IMR-90 (cell line): ENCODE measurements at regions not wholly inside any gene's neighbourhood (a gene's known extent, or its start where the extent isn't known, plus 50 kb on each side); places are given as distances from the start of the nearest gene placed in this dataset.

Experiments
- ATAC-seq: fragments of 200-7000 bp; cut with Tn5 transposase; 2 replicates; pipeline ENCODE4 v1.9.1; 2020; ENCODE audit warnings: low read depth, mild to moderate bottlenecking, moderate library complexity
- BruUV-seq: library from RNA; stranded (reverse); fragments of 400-500 nt; replicated peaks from 2 replicates; lab custom pipeline; 2021; lab: Mats Ljungman, UMichigan
- CTCF ChIA-PET: fragments of 300-600 bp; formaldehyde crosslinking; extraction: SDS; loops from one replicate; lab custom pipeline; 2021; ENCODE audit warnings: antibody characterized with exemption; lab: Yijun Ruan, JAX
- POLR2A ChIA-PET: fragments of 300-600 bp; sonication (Branson Sonifier 250); formaldehyde crosslinking; loops from one replicate; lab custom pipeline; 2022; ENCODE audit warnings: antibody characterized with exemption; ENCODE audit not compliant: unreplicated experiment; lab: Charles Lee
- DNase-seq: peaks from one replicate; pipeline ENCODE4 v3.0.0; 2013
- H2AFZ ChIP-seq: replicated peaks from 2 replicates; pipeline ENCODE3; 2013; ENCODE audit warnings: low read length, mild to moderate bottlenecking; ENCODE audit not compliant: poor library complexity
- H2AK5ac ChIP-seq: 2 replicates; pipeline ENCODE4 v1.6.1; 2013; ENCODE audit warnings: low read depth, low read length, inconsistent platforms
- H2AK9ac ChIP-seq: replicated peaks from 2 replicates; pipeline ENCODE3; 2013; ENCODE audit warnings: mild to moderate bottlenecking, low read depth, low read length, moderate library complexity; ENCODE audit not compliant: poor library complexity
- H2BK120ac ChIP-seq: 2 replicates; pipeline ENCODE4 v1.6.1; 2013; ENCODE audit warnings: low read depth, low read length, inconsistent platforms
- H2BK15ac ChIP-seq: 3 replicates; pipeline ENCODE4 v1.6.1; 2013; ENCODE audit warnings: low read depth, low read length, inconsistent platforms
- H2BK20ac ChIP-seq: 2 replicates; pipeline ENCODE4 v1.6.1; 2013; ENCODE audit warnings: low read depth, mild to moderate bottlenecking, inconsistent platforms, low read length, moderate library complexity
- H2BK5ac ChIP-seq: 2 replicates; pipeline ENCODE4 v1.6.1; 2013; ENCODE audit warnings: mild to moderate bottlenecking, low read depth, low read length, inconsistent platforms; ENCODE audit not compliant: poor library complexity, severe bottlenecking
- H3K14ac ChIP-seq: replicated peaks from 2 replicates; pipeline ENCODE4 v1.6.1; 2013; ENCODE audit warnings: low read depth, low read length, inconsistent platforms
- H3K18ac ChIP-seq: 2 replicates; pipeline ENCODE4 v1.6.1; 2013; ENCODE audit warnings: low read depth, low read length, control low read depth
- H3K23ac ChIP-seq: 2 replicates; pipeline ENCODE4 v1.6.1; 2013; ENCODE audit warnings: low read depth, low read length, inconsistent platforms
- H3K27ac ChIP-seq: 2 replicates; pipeline ENCODE4 v1.5.1; 2013; ENCODE audit warnings: mild to moderate bottlenecking, control low read depth, low read length; ENCODE audit not compliant: insufficient read depth
- H3K27me3 ChIP-seq: 2 replicates; pipeline ENCODE4 v1.6.1; 2013; ENCODE audit warnings: low read length; ENCODE audit not compliant: control insufficient read depth, insufficient read depth
- H3K36me3 ChIP-seq: 2 replicates; pipeline ENCODE4 v1.6.1; 2013; ENCODE audit warnings: low read length, mixed read lengths; ENCODE audit not compliant: control insufficient read depth, insufficient read depth
- H3K4ac ChIP-seq: 2 replicates; pipeline ENCODE4 v1.6.1; 2013; ENCODE audit warnings: low read depth, low read length, inconsistent platforms
- H3K4me1 ChIP-seq: 2 replicates; pipeline ENCODE4 v1.6.1; 2013; ENCODE audit warnings: low read length, mixed read lengths; ENCODE audit not compliant: control insufficient read depth, insufficient read depth
- H3K4me2 ChIP-seq: 2 replicates; pipeline ENCODE4 v1.6.1; 2013; ENCODE audit warnings: low read depth, mild to moderate bottlenecking, control low read depth, low read length, moderate library complexity
- H3K4me3 ChIP-seq: 2 replicates; pipeline ENCODE4 v1.5.1; 2013; ENCODE audit warnings: low read depth, mild to moderate bottlenecking, control low read depth, low read length, moderate library complexity; ENCODE audit not compliant: insufficient read depth
- H3K56ac ChIP-seq: 2 replicates; pipeline ENCODE4 v1.6.1; 2013; ENCODE audit warnings: low read length, inconsistent platforms; ENCODE audit not compliant: insufficient read depth; ENCODE audit errors: extremely low read depth
- H3K79me1 ChIP-seq, 2 experiments: 2 replicates each; pipeline ENCODE4 v1.6.1; 2013; ENCODE audit warnings: low read length in 2 of 2, inconsistent platforms in 1 of 2, low read depth in 1 of 2
- H3K9ac ChIP-seq: 2 replicates; pipeline ENCODE4 v1.6.1; 2013; ENCODE audit warnings: low read depth, low read length, control low read depth
- H3K9me1 ChIP-seq: 2 replicates; pipeline ENCODE4 v1.6.1; 2013; ENCODE audit warnings: low read length, inconsistent platforms; ENCODE audit not compliant: insufficient read depth
- H3K9me3 ChIP-seq: 2 replicates; pipeline ENCODE4 v1.6.1; 2013; ENCODE audit warnings: low read length; ENCODE audit not compliant: control insufficient read depth, insufficient read depth
- H4K20me1 ChIP-seq: 2 replicates; pipeline ENCODE4 v1.6.1; 2013; ENCODE audit warnings: low read length, inconsistent platforms; ENCODE audit not compliant: insufficient read depth
- H4K5ac ChIP-seq: 2 replicates; pipeline ENCODE4 v1.6.1; 2013; ENCODE audit warnings: mild to moderate bottlenecking, low read depth, low read length, control low read depth
- H4K8ac ChIP-seq, 2 experiments: 2 replicates each; pipeline ENCODE4 v1.6.1; 2013; ENCODE audit warnings: low read depth in 2 of 2, low read length in 2 of 2, control low read depth in 1 of 2, inconsistent platforms in 1 of 2
- H4K91ac ChIP-seq: 2 replicates; pipeline ENCODE4 v1.6.1; 2013; ENCODE audit warnings: low read depth, low read length, inconsistent platforms; ENCODE audit not compliant: insufficient read depth
- CEBPB ChIP-seq: IDR thresholded peaks from 2 replicates; pipeline ENCODE4 v1.6.1; 2012; ENCODE audit warnings: low read depth, low read length, improper control_type of control experiment
- CHD1 ChIP-seq: IDR thresholded peaks from 2 replicates; pipeline ENCODE4 v1.6.1; 2012; ENCODE audit warnings: low read depth, low read length, improper control_type of control experiment
- FOS ChIP-seq: fragments of 150-350 bp; IDR thresholded peaks from 2 replicates; pipeline ENCODE4 v1.6.1; 2016; ENCODE audit warnings: low read depth, low read length
- RCOR1 ChIP-seq: IDR thresholded peaks from 2 replicates; pipeline ENCODE4 v1.6.1; 2012; ENCODE audit warnings: mild to moderate bottlenecking, low read length, improper control_type of control experiment; ENCODE audit not compliant: insufficient replicate concordance
- WGBS, 2 experiments: methylation state at CpG; one replicate each; pipeline versions ENCODE4 v1.1.5 to v1.1.7; 2013; ENCODE audit warnings: missing lambda C conversion rate in 2 of 2; ENCODE audit not compliant: insufficient read length in 1 of 2; ENCODE audit errors: extremely low coverage in 2 of 2; 5-methylcytosine and 5-hydroxymethylcytosine counted together
- dilution Hi-C: fragments of 300-500 bp; cut with HindIII; formaldehyde crosslinking; loops from one replicate; pipeline ENCODE4 v1.14.3; 2018; ENCODE audit warnings: low sequenced_read_pairs; ENCODE audit not compliant: unreplicated experiment
- in situ Hi-C: fragments of 300-500 bp; cut with MboI; formaldehyde crosslinking; loops from 3 replicates; pipeline ENCODE4 v1.14.3; 2019; ENCODE audit warnings: low sequenced_read_pairs, inconsistent platforms, mixed read lengths
- intact Hi-C: fragments of 100-400 bp; cut with micrococcal nuclease; formaldehyde crosslinking; loops from 2 replicates; pipeline ENCODE4 v1.10.0; 2022
- TF ChIP-seq, protein P1 (sequence below): fragments of 150-350 bp; IDR thresholded peaks from 2 replicates; pipeline ENCODE4 v1.6.1; 2017; ENCODE audit warnings: mild to moderate bottlenecking, antibody characterized with exemption, low read length, low read depth

DNA sequence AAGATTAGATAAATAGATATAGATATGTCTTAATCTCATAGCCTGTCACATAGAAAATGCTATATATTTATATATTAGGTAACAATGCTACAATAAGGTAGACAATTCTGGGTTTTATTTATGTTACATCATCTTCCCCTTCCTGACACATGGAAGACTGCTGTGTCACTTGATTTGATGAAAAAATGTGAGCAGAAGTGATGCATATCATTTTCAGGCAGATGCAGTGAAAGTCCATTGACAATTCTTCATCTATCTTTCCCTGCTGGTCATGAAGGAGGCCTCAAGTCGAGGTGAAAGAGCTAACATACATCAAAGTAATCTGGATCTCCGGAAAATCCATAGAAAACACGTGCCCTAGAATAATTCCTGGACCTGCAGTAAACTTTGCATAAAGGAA, 57.8 kb upstream of the CHD1 start:
- Histone ChIP-seq H3K14ac (no peak overlapping the region), H3K9ac (no peak overlapping the region), H2BK15ac (no peak overlapping the region), H2AK9ac (no peak overlapping the region), H3K4ac (no peak overlapping the region), H2BK5ac (no peak overlapping the region), H3K18ac (no peak overlapping the region), H3K9me3 (no peaks in the 10 kb centered on the region), H4K20me1 (no peaks in the 10 kb centered on the region), H2BK20ac (no peak overlapping the region), H2AK5ac (no peak overlapping the region), H3K56ac (no peak overlapping the region), H3K36me3 (no peaks in the 10 kb centered on the region), H4K8ac (no peak overlapping the region), H3K4me1 (no peaks in the 10 kb centered on the region), H2BK120ac (no peak overlapping the region), H3K4me2 (no peak overlapping the region), H3K79me1 (no peaks in the 10 kb centered on the region), H3K27me3 (no peaks in the 10 kb centered on the region; the same call in 1 of the 2 replicates), H3K9me1 (no peaks in the 10 kb centered on the region), H3K4me3 (no peak overlapping the region), H3K27ac (no peak overlapping the region), H3K23ac (no peak overlapping the region), H4K91ac (no peak overlapping the region), H2AFZ (no peak overlapping the region), H4K5ac (no peak overlapping the region)
- in situ Hi-C loops = no loop called here
- TF ChIP-seq FOS = no peak
- no peak for TF ChIP-seq CHD1
- TF ChIP-seq CEBPB = no peak
- no peak for TF ChIP-seq RCOR1
- TF ChIP-seq, protein P1, sequence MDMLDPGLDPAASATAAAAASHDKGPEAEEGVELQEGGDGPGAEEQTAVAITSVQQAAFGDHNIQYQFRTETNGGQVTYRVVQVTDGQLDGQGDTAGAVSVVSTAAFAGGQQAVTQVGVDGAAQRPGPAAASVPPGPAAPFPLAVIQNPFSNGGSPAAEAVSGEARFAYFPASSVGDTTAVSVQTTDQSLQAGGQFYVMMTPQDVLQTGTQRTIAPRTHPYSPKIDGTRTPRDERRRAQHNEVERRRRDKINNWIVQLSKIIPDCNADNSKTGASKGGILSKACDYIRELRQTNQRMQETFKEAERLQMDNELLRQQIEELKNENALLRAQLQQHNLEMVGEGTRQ = no peak
- dilution Hi-C loops = no loop called here
- intact Hi-C loops = no loop called here
- ChIA-PET POLR2A (no interaction called here), CTCF (no interaction called here)
- DNase-seq = no peak
- no peak for ATAC-seq
- BruUV-seq = no TSS peak
- WGBS, 2 experiments = no CpG with 5 or more reads among the region's 3 CpGs
